ENCODE measurements at regions not wholly inside any gene's neighbourhood (a gene's known extent, or its start where the extent isn't known, plus 50 kb on each side); places are given as distances from the start of the nearest gene placed in this dataset.

DNA sequence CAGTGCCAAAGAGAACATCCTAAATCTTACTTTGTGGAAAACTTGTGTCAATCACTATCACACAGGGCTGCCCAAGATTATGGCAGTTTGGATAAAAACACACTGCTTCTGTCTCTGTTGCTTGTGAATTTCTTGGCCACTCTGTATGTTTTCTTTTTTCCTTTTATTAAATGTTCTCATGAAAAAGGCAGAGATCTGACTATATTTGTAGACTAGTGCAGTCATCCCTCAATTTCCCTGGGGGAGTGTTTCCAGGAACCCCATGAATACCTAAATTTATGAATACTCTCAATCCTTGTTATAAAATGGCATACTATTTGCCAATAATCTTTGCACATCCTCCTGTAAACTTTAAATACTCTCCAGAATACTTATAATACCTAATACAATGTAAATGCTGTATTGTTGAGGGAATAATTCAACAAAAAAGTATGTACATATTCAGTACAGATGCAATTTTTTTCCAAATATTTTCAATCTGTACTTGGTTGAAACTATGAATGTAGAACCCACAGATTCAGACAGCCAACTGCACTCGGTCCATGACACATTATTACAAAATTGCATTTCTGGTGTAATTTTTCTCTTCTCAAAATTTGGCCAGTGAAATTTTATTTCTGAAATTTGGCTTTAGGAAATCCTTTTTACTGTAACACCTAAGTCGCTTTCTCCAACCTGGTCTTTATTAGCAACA is 391.9 kb upstream of the PRR16 start:
- H3K4me3 ChIP-seq (replicated peaks in 1 of 2; ENCODE audit: low read depth in 2 of 2, low read length in 2 of 2) = no peak overlapping the region
- no peak for DNase-seq (ENCODE audit: low read depth in 2 of 2)
- TF ChIP-seq, protein P1, sequence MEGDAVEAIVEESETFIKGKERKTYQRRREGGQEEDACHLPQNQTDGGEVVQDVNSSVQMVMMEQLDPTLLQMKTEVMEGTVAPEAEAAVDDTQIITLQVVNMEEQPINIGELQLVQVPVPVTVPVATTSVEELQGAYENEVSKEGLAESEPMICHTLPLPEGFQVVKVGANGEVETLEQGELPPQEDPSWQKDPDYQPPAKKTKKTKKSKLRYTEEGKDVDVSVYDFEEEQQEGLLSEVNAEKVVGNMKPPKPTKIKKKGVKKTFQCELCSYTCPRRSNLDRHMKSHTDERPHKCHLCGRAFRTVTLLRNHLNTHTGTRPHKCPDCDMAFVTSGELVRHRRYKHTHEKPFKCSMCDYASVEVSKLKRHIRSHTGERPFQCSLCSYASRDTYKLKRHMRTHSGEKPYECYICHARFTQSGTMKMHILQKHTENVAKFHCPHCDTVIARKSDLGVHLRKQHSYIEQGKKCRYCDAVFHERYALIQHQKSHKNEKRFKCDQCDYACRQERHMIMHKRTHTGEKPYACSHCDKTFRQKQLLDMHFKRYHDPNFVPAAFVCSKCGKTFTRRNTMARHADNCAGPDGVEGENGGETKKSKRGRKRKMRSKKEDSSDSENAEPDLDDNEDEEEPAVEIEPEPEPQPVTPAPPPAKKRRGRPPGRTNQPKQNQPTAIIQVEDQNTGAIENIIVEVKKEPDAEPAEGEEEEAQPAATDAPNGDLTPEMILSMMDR (IDR thresholded peaks at IDR 0.05; ENCODE audit: low read depth, low read length) = no peak

DNA sequence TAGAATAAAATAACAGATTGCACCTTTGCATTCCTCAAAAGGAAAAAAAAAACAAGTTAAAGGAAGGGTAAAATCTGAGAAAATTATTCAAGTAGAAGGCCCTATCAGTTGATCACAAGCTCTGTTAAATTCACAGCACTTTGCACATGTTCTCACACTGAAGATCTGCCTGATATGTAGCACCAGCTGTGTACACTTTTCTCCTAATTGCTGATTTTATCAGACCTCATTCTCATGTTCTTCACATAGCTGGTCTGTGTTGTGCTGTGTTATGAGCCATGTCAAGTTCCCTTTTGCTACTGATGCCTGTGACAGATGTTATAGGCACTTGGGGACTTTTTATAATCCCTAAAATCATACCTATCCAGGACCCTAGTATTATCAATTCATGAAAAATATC is 390.4 kb upstream of the PRR16 start:
- H3K4me3 ChIP-seq (replicated peaks in 1 of 2; ENCODE audit: low read depth in 2 of 2, low read length in 2 of 2) = no peak overlapping the region
- TF ChIP-seq, protein P1 (IDR thresholded peaks at IDR 0.05; ENCODE audit: low read depth, low read length) = no peak
- no peak for DNase-seq (ENCODE audit: low read depth in 2 of 2)

DNA sequence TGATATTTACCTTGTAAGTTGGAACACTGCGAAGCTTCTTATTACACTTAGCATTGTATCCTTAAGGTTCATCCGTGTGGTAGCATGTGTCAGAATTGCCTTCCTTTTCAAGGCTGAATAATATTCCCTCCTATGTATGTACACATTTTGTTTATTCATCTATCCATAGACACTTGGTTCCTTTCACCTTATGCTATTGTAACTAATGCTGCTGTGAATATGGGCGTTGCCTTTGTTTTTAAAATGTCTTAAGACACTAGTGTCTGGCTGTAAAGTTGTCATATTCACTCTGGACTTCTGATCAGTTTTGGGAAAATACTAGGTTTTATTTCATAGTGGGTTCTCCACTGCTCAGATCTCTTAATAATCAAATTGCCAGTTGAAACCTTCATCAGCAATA is 383.3 kb upstream of the PRR16 start:
- no peak overlapping the region for H3K4me3 ChIP-seq (replicated peaks in 1 of 2; ENCODE audit: low read depth in 2 of 2, low read length in 2 of 2)
- TF ChIP-seq, protein P1 (IDR thresholded peaks at IDR 0.05; ENCODE audit: low read depth, low read length) = no peak
- DNase-seq (ENCODE audit: low read depth in 2 of 2) = no peak

DNA sequence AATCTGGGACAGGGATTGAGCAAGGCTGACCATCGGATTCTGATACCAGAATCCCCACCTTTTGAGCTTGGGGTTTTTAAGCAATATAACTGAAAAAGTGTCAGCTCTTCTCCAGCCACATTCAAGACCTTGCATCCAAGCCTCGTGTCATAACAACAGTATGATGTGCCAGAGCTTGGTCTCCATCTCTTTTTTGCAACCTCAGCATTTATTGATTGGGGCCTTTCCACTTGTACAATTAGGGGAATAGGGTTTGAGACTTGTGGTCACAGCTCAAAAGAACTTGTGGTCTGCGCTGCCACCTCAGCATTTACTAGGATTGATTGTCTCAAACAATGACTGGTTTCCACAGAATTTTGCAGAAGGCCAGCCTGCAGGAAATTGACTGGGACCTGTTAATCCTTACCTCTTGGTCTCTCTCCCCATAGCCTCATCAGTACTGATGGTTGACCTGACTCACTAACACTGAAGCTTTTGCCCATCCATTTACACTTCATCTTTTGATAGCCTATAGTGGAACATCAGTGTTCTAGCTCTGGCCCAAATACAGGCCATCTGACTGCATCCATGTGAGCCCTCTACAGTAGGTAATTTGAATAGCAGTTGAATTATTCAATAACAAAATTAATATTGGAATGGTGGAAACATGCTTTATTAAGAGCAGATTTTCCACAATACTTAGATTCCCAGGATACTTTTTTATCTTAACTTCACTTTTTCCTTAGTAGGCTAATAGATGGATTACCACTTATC is 381.6 kb upstream of the PRR16 start:
- no peak overlapping the region for H3K4me3 ChIP-seq (replicated peaks in 1 of 2; ENCODE audit: low read depth in 2 of 2, low read length in 2 of 2)
- TF ChIP-seq, protein P1 (IDR thresholded peaks at IDR 0.05; ENCODE audit: low read depth, low read length) = peak; percentile 22
- no peak for DNase-seq (ENCODE audit: low read depth in 2 of 2)

DNA sequence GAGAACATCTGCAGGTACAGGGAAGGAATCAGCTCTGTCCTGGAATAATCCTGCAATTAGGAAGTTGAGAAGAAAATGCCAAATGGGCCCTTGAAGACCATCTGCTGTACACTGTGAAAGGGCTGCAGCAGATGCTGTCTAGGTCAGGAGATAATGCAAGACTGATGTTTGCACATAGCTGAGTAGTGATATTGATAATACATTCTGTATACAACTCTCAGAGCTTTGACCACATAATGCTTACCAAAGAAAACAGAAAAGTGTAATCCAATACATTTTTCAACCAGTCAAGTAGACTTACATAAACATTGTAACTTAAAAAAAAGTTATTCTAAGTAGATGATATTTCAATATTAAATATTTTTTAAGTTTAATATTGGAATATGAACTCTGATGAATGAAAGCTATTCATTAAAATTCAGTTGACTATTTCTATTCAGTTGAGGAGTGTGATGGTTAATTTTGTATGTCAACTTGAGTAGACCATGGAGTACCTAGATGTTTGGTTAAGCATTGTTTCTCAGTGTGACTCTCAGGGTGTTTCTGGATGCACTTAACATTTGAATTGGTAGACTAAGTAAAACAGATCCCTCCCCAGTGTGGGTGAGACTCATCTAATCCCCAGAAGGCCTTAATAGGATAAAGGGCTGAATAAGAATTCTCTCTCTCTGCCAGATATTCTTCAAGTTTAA is 380.1 kb upstream of the PRR16 start:
- no peak overlapping the region for H3K4me3 ChIP-seq (replicated peaks in 1 of 2; ENCODE audit: low read depth in 2 of 2, low read length in 2 of 2)
- DNase-seq (ENCODE audit: low read depth in 2 of 2) = no peak
- TF ChIP-seq, protein P1 (IDR thresholded peaks at IDR 0.05; ENCODE audit: low read depth, low read length) = no peak

DNA sequence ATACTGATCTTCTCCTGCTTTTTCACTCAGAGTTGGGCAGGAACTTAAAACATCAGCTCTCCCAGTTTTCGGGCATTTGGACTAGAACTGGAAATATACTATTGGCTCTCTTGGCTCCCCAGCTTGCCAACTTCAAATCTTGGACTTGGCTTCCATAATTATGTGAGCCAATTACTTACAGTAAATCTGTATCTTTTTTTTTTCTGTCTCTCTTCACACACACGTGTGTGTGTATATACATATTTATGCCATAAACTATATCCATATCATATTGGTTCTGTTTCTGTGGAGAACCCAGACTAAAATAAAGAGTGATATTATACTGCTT is 379.6 kb upstream of the PRR16 start:
- TF ChIP-seq, protein P1 (IDR thresholded peaks at IDR 0.05; ENCODE audit: low read depth, low read length) = no peak
- no peak overlapping the region for H3K4me3 ChIP-seq (replicated peaks in 1 of 2; ENCODE audit: low read depth in 2 of 2, low read length in 2 of 2)
- no peak for DNase-seq (ENCODE audit: low read depth in 2 of 2)

All from cardiac fibroblast (primary cell).